ENCODE measurements at regions not wholly inside any gene's neighbourhood (a gene's known extent, or its start where the extent isn't known, plus 50 kb on each side); places are given as distances from the start of the nearest gene placed in this dataset.

DNA sequence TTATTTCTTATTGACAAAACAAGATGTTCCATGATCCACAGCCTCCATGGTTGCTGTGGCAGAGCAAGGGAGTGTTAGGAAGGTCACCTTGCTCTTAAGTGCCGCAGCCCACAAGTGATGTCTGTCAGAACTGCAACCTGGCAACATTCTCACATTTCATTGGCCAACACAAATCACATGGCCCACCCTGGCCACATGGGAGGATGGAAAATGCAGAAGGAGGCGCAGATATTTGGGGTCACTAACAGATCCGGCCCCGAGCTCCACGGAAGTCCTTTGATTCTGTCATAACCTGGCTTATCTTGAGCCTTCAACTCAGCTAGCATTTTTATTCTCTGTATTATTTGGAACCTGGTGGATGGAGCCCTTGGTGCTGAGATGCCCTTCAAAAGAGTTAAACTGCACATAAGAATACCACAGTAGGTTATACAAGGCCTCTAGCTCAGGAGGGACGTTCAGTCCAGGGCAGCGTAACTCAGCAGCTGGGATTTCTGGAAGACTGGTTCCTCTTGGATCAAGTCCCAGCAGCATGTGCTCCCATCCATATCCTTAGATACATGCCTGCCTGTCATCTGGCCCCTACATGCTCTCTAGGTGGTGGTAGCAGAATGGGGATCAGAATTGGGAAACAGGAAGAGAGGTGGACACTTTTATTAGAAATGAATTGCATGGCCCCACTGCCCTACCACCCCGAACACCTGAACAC lies 508.1 kb downstream of the HAPSTR1 start:
- DNase-seq, result no peak

DNA sequence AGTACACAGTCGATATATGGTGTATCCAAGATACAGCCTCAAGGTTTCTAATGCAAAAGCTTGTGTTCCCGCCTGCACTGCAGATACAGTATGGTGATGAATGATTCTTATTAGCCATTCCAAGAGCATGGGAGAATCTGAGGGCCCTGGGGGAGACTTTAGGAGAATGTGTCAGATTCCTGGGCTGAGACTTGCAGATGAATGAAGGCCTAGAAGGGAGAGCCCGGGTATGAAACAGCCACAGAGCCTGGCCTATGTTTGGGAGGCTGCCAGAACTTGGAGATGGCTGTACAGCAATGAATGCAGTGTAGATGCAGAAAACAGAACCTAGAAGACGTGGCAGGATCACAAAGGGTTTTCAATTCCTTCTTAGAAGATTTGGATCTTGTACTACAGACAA lies 510.7 kb downstream of the HAPSTR1 start:
- no peak for DNase-seq

DNA sequence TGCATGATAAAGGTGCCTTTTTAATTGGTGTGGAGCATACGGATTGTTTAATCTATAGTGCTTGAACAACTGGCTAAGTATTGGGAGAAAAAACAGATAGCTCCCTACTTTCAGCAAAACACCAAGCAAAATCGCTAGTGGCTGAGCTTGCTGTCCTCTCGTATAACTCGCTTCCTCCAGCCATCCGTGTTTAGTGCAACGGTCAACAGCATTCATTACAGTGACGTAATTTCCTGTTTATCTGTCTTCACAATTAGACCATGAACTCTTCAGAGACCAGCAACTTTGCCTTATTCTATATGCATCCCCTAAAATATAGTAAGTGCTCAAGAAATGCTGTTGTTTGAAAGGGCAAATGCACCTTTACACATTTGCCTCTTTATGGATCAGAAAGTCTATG lies 511.9 kb downstream of the HAPSTR1 start:
- no peak for DNase-seq

DNA sequence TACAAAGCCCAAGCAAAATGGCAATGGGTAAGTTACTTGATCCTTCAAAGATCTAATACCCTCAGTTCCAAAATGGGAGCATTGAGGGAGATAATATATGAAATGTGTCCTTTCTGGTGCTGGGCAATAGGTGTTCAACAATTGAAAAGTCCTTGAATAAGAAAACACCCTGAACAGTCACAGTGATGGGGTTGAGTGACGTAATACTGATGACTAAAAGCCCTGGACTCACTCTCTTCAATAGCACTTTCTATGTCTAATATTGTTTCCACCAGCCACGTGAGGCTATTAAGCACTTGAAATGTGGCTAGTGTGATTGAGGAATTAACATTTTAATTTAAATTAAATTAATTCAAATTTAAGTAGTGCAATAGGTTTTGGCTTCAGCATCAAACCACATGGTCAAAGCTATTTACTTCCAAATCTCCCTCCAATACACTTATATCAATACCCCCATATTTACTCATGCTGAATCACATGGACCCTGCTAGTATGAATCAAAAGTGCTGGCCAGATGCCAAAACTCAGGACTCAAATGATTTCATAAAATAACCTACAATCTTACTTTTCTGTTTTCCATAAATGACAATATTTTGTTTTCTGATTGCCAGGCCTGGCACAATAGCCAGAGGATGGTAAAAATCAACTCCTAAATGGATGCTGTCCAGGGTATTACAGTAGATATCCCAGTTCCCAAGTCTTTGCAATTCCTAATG lies 516.2 kb downstream of the HAPSTR1 start:
- DNase-seq, result no peak

DNA sequence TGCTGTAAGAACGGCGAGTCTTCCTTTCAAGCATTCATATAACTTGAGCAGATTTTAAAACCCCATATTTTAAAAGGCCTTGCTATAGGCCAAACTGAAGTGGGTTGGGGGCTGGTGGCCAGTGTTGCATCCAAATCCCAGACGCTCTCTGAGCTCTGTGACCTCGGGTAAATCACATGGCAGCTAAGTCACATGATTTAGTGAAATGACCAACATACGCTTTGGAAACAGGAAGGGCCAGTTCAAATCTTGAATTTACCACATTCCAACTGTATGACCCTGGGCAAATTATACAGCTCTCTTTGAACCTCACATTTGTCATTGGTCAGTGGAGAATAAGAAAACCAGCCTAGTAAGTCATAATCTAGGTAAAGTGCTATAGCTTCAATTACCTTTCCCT lies 519.3 kb downstream of the HAPSTR1 start:
- no peak for DNase-seq

DNA sequence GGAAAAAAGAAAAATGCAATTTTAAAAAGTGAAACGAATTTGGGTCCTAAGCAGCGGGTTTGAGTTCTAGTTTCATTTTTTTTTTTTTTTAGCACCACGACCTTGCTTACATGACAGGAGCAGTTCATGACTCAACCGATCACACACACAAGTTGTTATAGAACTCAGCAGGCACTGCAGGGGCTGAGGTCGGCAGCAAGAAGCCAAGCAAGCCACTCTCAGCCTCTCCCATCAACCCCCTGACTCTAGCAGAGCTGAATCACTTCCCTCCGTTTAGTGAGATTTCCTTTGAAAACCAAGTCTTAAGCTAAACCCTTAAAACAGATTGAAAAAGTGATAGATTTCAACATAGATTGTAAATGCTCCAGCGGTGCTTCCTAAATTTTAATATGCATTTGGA lies 520.8 kb downstream of the HAPSTR1 start:
- no peak for DNase-seq

DNA sequence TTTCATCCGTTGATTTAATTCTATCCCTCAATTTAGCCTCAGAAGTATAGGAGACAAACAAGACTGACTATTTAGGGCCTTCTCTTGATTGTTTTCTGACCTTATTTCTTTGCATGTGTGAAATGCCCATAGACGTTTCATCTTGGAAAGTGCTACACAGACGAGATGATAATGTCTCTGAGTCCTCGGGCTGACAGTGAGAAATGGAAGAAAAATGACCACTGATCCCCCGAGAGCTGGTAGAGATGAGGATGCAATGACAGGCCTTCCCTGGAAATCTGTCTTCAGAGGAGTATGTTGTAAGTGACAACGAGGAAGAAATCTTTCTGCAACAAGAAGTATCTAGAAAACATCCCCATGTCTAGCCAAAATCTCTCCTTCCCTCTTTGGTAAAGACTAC lies 522.9 kb downstream of the HAPSTR1 start:
- DNase-seq, result no peak

DNA sequence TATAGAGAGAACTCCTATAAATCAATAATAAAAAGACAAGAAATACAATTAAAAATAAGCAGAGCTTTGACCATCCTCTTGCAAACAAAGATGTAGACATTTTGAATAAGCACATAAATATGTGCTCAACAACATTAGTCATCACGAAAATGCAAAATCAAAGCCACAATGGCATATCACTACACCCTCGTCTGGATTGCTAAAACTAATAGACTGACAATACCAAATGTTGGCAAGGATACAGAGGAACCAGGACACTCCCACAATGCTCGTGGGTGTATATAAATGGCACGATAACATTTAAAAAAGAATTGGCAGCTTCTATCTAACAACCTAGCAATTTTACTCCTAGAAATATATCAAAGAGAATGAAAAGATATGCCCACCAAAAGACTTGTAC lies 530.8 kb downstream of the HAPSTR1 start:
- no peak for DNase-seq

DNA sequence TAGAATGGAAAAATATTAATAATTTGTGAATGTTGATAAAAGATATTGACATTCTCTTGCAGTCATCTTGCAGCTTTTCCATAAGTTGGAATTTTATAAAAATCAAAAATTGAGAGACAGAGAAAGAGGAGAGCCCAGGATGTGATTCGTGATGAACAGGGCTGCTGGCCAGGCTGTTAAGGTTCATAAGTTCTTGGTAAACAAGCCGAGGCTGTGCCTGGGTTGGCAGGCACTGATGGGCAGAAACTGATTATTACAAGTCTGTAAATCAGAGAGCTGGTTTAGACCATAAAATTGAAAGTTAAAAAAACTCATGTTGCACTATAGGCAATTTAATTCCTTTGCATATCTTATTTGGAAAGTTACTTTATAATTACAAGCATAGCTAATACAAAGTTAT lies 533.7 kb downstream of the HAPSTR1 start:
- DNase-seq, result no peak

DNA sequence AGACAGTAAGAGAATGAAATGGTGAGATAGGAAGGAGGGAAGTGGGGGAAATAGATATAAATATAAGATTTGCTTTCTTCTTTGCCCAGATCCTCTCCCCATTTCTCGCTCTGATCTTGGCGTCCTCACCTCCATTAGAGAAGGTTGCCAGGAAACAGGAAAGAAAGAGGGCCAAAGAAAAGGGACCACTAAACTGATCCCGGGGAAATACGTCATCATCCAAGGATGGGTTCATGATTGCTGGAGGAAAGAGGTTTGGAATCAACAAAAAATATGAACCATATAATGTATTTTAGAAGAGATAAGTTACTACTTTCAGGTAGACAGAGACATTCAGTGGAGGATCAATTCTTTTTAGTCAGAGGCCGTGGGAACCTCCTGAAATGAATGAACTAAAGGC lies 536.0 kb downstream of the HAPSTR1 start:
- DNase-seq, result no peak

DNA sequence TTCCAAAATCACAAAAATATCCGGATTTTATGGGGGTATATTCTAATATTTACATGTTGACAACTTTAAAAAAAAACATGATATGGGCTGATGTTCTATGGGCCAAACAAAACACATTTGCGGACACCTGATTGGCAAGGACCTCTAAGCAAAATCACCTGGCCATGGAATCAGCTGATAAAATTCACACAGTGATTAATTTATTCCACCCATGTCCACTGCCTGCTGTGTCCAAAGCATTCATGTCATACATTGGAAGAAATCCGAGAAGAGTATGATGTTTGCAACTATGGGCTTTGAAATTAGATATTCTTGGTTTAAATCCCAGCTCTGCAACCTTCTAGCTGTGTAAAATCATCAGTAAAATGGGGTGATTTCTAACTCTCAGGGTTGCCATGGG lies 538.7 kb downstream of the HAPSTR1 start:
- DNase-seq, result no peak

DNA sequence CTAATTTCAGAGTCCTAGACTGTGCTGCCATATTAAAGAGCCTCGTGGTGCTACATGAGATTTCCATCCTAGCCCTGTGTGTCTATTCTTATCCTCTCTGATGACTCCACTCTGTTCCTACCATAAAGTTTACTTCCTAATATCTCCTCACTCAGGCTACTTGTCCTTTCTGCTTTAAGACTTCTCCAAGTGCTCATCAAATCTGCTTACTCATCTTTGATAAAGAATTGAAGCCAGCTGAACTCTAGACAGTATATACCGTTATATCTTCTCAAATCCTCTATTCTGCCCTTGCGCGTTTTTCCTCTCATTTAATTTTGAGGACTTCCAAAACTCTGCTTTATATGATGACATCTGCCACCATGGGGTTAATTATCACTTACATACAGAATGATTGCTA lies 539.5 kb downstream of the HAPSTR1 start:
- no peak for DNase-seq

DNA sequence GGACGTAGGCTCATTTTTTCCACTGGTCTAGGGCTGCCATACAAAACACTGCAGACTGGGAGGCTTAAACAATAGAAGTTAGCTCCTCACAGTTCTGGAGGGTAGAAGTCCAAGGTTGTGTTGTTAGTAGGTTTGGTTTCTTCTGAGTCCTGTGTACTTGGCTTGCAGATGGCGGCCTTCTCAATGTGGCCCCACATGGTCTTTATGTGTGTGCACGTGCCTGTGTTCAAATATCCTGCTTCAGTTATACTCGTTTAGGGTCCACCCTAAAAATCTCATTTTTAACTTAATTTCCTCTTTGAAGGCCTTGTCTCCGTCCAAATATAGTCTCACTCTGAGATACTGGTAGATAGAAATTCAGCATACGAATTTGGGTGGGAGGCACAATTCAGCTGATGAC lies 542.4 kb downstream of the HAPSTR1 start:
- no peak for DNase-seq

DNA sequence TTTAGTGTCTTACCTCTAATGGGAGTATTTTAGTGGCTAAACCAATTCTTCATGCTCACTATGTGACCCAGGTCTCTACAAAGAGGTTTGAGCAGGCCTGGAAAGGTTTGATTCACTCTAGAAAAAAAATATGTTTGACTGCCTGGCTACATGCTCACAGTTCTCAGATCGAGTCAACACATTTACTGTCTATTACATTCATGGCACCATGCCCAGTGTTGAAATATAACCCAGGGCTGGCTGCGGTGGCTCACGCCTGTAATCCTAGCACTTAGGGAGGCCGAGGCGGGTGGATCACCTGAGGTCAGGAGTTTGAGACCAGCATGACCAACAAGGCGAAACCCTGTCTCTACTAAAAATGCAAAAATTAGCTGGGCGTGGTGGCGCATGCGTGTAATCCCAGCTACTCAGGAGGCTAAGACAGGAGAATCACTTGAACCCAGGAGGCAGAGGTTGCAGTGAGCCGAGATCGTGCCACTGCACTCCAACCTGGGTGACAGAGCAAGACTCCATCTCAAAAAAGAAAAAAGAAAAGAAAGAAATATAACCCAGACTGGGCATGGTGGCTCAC lies 543.8 kb downstream of the HAPSTR1 start:
- DNase-seq, result peak; percentile 5

DNA sequence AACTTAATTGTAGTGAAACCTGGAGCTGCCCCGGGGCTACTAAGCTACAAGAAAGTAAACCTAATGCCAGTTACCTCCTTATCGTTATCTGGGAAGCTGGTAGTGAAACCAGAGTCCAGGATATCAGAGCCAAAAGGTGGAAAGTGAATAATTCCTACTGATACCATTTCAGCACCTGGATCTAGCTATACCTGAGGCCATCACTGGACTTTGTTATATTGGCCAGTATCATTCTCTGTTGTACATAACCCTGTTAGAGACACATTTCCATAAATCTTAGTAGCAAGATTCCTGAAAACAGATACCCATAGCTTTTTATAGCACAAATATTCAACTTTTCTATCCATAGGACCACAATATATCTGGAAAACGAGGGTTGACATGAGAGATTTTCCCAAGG lies 538.0 kb downstream of the GRIN2A start:
- DNase-seq, result no peak

DNA sequence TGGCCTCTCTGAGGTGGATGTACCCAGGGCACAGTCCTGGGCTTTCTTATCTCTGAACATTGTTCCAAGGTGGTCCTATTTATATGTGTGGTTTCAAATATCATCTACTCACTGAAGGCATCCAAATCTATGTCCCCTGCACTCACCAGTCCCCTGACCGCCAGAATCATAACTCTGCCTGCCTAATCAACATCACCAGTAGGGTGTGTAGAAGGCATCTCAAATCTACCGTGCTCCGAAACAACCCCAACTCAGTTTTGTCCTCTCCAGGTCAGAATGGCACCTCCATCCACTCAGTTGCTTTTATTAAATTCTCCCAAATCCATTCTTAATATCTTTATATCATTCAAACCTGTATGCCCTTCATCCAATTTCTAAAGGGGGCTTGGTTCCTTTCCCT lies 536.3 kb downstream of the GRIN2A start:
- no peak for DNase-seq

DNA sequence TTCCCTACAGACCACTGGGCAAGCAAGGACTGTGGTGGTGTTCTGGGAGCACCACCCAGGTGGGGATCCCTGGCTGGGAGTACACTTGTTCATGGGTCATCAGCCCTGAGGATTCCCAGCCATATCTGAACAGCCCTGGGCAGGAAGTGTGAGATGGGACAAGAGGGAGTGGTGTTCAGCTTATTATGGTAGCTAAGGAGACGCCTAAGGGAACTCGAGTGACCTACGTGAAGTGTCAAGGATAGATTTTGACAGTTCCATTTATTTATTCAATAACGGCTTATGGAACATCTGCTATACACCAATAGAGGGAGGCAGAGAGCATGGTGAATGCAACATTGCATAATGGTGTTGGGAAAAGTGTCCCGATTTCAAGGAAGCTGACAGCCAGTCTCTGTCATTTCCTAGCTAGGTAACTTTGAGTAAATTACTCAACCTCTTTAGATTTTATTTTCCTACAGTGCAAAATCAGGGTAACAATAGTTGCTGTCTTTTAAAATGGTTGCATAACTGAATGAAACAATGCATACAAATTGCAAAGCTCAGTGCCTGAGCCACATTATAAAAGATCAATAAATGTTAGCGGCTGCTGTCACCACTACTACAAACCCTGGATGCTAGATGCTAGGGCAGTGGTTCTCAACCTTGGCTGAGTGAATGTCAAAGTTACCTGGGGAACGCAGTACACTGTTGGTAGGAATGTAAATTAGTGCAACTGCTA lies 534.1 kb downstream of the GRIN2A start:
- no peak for DNase-seq

DNA sequence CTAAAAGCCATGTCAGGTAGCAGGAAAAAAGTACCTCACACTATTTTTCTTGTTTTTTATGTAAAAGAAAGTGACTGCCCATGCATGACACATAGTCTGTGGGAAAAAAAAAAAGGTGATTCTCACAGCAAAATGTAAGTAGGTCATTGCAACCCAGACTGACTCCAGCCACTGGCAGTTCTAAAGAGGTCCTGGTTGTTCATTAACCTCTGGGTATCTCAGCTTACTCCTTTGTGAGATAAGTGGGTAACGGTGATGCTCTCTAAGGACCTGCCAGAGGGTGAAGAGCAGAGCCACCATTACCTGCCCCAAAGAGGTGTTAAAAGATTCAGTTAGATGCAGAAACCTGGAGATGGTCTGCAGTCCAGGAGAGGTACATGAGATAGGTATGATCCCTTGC lies 531.9 kb downstream of the GRIN2A start:
- no peak for DNase-seq

DNA sequence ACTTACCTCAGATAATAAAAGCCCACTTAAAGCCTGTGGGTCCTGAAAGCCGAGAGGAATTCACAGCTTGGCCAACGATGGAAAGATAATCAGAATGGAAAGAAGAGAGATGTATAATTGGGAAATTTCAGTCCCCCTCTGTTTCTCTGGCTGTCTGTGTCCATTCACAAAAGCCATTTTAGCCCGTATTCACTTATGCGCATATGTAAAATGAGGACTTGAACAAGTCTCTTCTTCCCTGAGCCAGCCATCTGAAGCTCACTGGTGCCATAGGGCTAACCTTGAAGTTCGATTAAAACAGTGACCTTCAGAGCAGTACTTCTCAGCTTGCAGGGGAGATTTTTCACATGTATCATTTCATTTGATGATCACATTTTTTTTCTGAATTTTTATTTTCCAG lies 527.2 kb downstream of the GRIN2A start:
- DNase-seq, result no peak

DNA sequence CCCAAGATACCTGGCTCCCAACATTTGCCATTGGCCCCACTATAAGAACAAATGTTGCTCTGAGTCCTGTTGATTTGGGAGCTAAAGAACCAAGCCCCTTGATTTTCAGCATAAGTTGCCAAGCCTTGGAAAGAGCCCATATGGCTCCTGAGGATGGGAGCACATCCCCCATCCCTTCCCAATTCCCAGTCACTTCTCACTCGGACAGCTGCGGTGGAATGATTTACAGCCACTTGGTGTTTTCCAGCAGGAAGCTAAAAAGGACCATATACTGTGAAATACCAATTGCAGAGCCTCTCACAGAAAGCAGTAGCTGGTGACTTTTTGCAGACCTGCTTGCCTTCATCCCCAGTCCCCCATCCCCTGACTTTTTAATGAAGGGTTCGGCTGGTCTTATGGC lies 524.6 kb downstream of the GRIN2A start:
- DNase-seq, result peak; percentile 13

DNA sequence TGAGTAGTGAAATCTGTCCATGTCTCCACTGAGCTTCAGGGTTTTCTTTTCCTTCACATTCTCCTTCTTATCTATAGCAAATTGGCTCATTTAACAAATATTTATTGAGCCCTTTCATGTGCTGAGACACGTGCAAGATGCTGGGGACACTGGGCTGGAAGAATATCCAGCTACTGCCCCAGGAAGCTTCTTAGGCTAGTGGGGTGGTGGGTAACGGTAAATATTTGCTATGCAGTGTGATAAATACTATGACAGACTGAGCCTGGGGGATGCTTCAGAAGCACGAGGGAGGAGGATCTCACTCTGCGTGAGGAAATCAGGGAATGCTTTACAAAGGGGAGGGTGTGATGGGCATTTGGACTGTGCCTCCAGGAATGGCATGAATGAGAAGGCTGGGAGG lies 524.1 kb downstream of the GRIN2A start:
- no peak for DNase-seq

DNA sequence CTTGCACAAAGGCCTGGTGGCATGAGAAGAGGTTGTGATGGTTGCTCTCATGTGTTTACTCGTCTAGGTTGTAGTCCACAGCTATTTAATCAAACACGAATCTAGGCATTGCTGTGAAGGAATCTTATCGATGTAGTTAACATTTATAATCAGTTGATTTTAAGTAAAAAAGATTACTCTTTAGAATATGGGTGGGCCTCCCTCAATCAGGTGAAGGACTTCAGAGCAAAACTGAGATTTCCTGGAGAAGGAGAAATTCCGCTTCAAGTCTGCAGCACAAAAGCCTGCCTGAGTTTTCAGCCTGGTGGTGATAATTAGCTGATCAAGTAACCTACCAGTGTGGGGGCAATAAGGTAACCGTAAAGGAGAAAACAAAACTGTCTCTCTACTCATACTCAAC lies 523.6 kb downstream of the GRIN2A start:
- DNase-seq, result no peak

DNA sequence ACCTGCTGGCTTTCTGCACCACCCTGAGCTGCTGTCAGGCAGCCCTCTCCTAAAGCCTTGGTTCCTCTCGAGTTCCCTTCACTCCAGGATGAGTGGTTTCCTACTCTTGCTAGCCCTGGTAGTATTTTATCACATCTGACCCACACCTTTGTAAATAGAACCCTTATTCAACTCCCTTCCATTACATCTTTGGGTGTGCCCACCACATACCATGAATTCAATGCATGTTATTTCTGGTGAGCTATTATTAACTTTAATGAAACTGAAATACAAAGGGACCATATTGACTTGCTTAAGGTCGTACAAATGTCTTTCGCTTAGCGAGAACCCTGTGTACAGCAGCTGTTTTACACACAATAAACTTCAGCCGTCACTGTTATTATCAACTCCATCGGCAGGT lies 521.3 kb downstream of the GRIN2A start:
- DNase-seq, result no peak
